Colonic mucosa (tissue), 4 donors: ENCODE measurements at regions not wholly inside any gene's neighbourhood (a gene's known extent, or its start where the extent isn't known, plus 50 kb on each side); places are given as distances from the start of the nearest gene placed in this dataset.
"Not testable (repeated sequence)": the region's sequence is repeated elsewhere in the genome, so short reads cannot be mapped to it uniquely, and the experiment has no call there.

Experiments
- DNase-seq: peaks from one replicate; pipeline ENCODE4 v3.0.0-alpha.2; 2020
- H3K27ac ChIP-seq: fragments of 200-600 bp; one replicate; pipeline ENCODE4 v1.8.0; 2021
- H3K27me3 ChIP-seq: fragments of 200-600 bp; one replicate; pipeline ENCODE4 v1.8.0; 2021
- H3K36me3 ChIP-seq: fragments of 200-600 bp; one replicate; pipeline ENCODE4 v1.8.0; 2021
- H3K4me1 ChIP-seq: fragments of 200-600 bp; one replicate; pipeline ENCODE4 v1.8.0; 2021; ENCODE audit warnings: mild to moderate bottlenecking
- H3K4me3 ChIP-seq: fragments of 200-600 bp; one replicate; pipeline ENCODE4 v1.8.0; 2021
- H3K9ac ChIP-seq, 2 donors: one replicate each; pipeline ENCODE4 v1.7.0; 2013; ENCODE audit warnings: control low read depth in 2 of 2, low read depth in 2 of 2, low read length in 2 of 2
- H3K9me3 ChIP-seq: fragments of 200-600 bp; one replicate; pipeline ENCODE4 v1.8.0; 2021
- CTCF ChIP-seq: fragments of 200-600 bp; IDR thresholded peaks from one replicate; pipeline ENCODE4 v1.8.0; 2022; ENCODE audit warnings: antibody characterized with exemption, mild to moderate bottlenecking
- intact Hi-C: fragments of 100-400 bp; cut with DNase I; formaldehyde crosslinking; loops from one replicate; pipeline ENCODE4 v1.14.1; 2022
- donor health status: healthy.
- donor health status: DM: no; HTN: no; CAD: no.
- donor health status: DM: no; HTN: no; CAD: no.

GRCh38 chr1:232123775-232124659, 497.4 kb downstream of the DISC1 start:
- no peak overlapping the region for H3K27ac ChIP-seq
- no peaks in the 10 kb centered on the region for H3K36me3 ChIP-seq
- DNase-seq: no peak
- no peak overlapping the region for H3K4me3 ChIP-seq
- no peak overlapping the region for H3K9ac ChIP-seq
- H3K27me3 ChIP-seq: no peaks in the 10 kb centered on the region
- no peaks in the 10 kb centered on the region for H3K9me3 ChIP-seq
- intact Hi-C loops: no loop called here
- no peaks in the 10 kb centered on the region for H3K4me1 ChIP-seq
- no peak for TF ChIP-seq CTCF

- H3K27me3 ChIP-seq, H3K4me3 ChIP-seq, intact Hi-C loops, H3K27ac ChIP-seq, DNase-seq, H3K36me3 ChIP-seq, H3K9ac ChIP-seq, H3K9me3 ChIP-seq, H3K4me1 ChIP-seq: not testable (repeated sequence)
Measured at GRCh38 chr1:232117903-232118302, 491.3 kb downstream of the DISC1 start.

GRCh38 chr1:232114985-232115384, 488.4 kb downstream of the DISC1 start:
- Histone ChIP-seq H3K36me3 (no peaks in the 10 kb centered on the region), H3K4me1 (no peaks in the 10 kb centered on the region), H3K9ac (no peak overlapping the region), H3K9me3 (no peaks in the 10 kb centered on the region), H3K27ac (no peak overlapping the region), H3K27me3 (no peaks in the 10 kb centered on the region), H3K4me3 (no peak overlapping the region)
- DNase-seq: no peak
- no peak for TF ChIP-seq CTCF
- intact Hi-C loops: no loop called here

- Histone ChIP-seq H3K27me3 (no peaks in the 10 kb centered on the region), H3K4me3 (no peak overlapping the region), H3K4me1 (no peaks in the 10 kb centered on the region), H3K9ac (no peak overlapping the region), H3K36me3 (no peaks in the 10 kb centered on the region), H3K27ac (no peak overlapping the region), H3K9me3 (no peaks in the 10 kb centered on the region)
- intact Hi-C loops: no loop called here
- no peak for TF ChIP-seq CTCF
- no peak for DNase-seq
Measured at GRCh38 chr1:232112076-232112475, 485.5 kb downstream of the DISC1 start.

- Histone ChIP-seq H3K27me3 (no peaks in the 10 kb centered on the region), H3K27ac (no peak overlapping the region), H3K36me3 (no peaks in the 10 kb centered on the region), H3K9ac (no peak overlapping the region), H3K4me1 (no peaks in the 10 kb centered on the region), H3K9me3 (no peaks in the 10 kb centered on the region), H3K4me3 (no peak overlapping the region)
- no peak for TF ChIP-seq CTCF
- intact Hi-C loops: no loop called here
- no peak for DNase-seq
Measured at GRCh38 chr1:232111611-232112010, 485.0 kb downstream of the DISC1 start.
